ENCODE measurements at regions not wholly inside any gene's neighbourhood (a gene's known extent, or its start where the extent isn't known, plus 50 kb on each side); places are given as distances from the start of the nearest gene placed in this dataset.

- Histone ChIP-seq H3K4me3 (no peak overlapping the region), H3K4me1 (no peaks in the 10 kb centered on the region), H3K27ac (no peak overlapping the region), H3K27me3 (no peaks in the 10 kb centered on the region), H3K36me3 (no peaks in the 10 kb centered on the region), H3K9me3 (no peaks in the 10 kb centered on the region)
- TF ChIP-seq POLR2A (IDR thresholded peaks at IDR 0.05) (no peak), CTCF (IDR thresholded peaks at IDR 0.05) (no peak)
- no peak for DNase-seq
- intact Hi-C loops (cut with DNase I; ENCODE audit: low total_unique reads) = no loop called here
These were observed 86.6 kb upstream of the RGPD5 start for GRCh38 chr2:109707281-109708147.

- H3K36me3 ChIP-seq = no peaks in the 10 kb centered on the region
- H3K4me3 ChIP-seq = no peak overlapping the region
- no peak overlapping the region for H3K27ac ChIP-seq
- TF ChIP-seq POLR2A (IDR thresholded peaks at IDR 0.05) (no peak), CTCF (IDR thresholded peaks at IDR 0.05) (no peak)
- no peaks in the 10 kb centered on the region for H3K27me3 ChIP-seq
- no peak for DNase-seq
- intact Hi-C loops (cut with DNase I; ENCODE audit: low total_unique reads) = no loop called here
- H3K4me1 ChIP-seq = no peaks in the 10 kb centered on the region
- H3K9me3 ChIP-seq = no peaks in the 10 kb centered on the region
These were observed 83.4 kb upstream of the RGPD5 start for GRCh38 chr2:109710505-109711229.

GRCh38 chr2:109711230-109712122, 82.6 kb upstream of the RGPD5 start:
- Histone ChIP-seq H3K27me3 (no peaks in the 10 kb centered on the region), H3K27ac (no peak overlapping the region), H3K9me3 (no peaks in the 10 kb centered on the region), H3K36me3 (no peaks in the 10 kb centered on the region), H3K4me1 (no peaks in the 10 kb centered on the region), H3K4me3 (no peak overlapping the region)
- intact Hi-C loops (cut with DNase I; ENCODE audit: low total_unique reads) = no loop called here
- DNase-seq = no peak
- TF ChIP-seq CTCF (IDR thresholded peaks at IDR 0.05) = no peak
- no peak for TF ChIP-seq POLR2A (IDR thresholded peaks at IDR 0.05)

- Histone ChIP-seq H3K4me1 (no peaks in the 10 kb centered on the region), H3K27ac (no peak overlapping the region), H3K9me3 (no peaks in the 10 kb centered on the region), H3K4me3 (no peak overlapping the region), H3K27me3 (no peaks in the 10 kb centered on the region), H3K36me3 (no peaks in the 10 kb centered on the region)
- DNase-seq = no peak
- intact Hi-C loops (cut with DNase I; ENCODE audit: low total_unique reads) = no loop called here
- TF ChIP-seq CTCF (IDR thresholded peaks at IDR 0.05) = no peak
- TF ChIP-seq POLR2A (IDR thresholded peaks at IDR 0.05) = no peak
These were observed 82.0 kb upstream of the RGPD5 start for GRCh38 chr2:109712123-109712449.

All from uterus (tissue), 3 donors.